ENCODE measurements at regions not wholly inside any gene's neighbourhood (a gene's known extent, or its start where the extent isn't known, plus 50 kb on each side); places are given as distances from the start of the nearest gene placed in this dataset.

GRCh38 chr5:174464504-174465165 is 259.7 kb upstream of the MSX2 start:
- TF ChIP-seq CTCF (IDR thresholded peaks at IDR 0.05), result peak in 1 of 7 experiments; percentile 21
- TF ChIP-seq POLR2A (IDR thresholded peaks at IDR 0.05), result no peak

All from body of pancreas (tissue), 4 donors.